ENCODE measurements at regions not wholly inside any gene's neighbourhood (a gene's known extent, or its start where the extent isn't known, plus 50 kb on each side); places are given as distances from the start of the nearest gene placed in this dataset.

- DNase-seq = no peak
These were observed 1283.9 kb upstream of the CELF2 start for GRCh38 chr10:9733766-9734165.

- DNase-seq = no peak
These were observed 1283.5 kb upstream of the CELF2 start for GRCh38 chr10:9734218-9734617.

GRCh38 chr10:9735731-9736130 is 1281.9 kb upstream of the CELF2 start:
- no peak for DNase-seq

- no peak for DNase-seq
These were observed 1274.0 kb upstream of the CELF2 start for GRCh38 chr10:9743639-9744038.

- no peak for DNase-seq
These were observed 1272.5 kb upstream of the CELF2 start for GRCh38 chr10:9745158-9745557.

- no peak for DNase-seq
These were observed 1260.5 kb upstream of the CELF2 start for GRCh38 chr10:9757176-9757575.

- DNase-seq = no peak
These were observed 1258.1 kb upstream of the CELF2 start for GRCh38 chr10:9759596-9759995.

- no peak for DNase-seq
These were observed 1254.6 kb upstream of the CELF2 start for GRCh38 chr10:9762966-9763656.

- DNase-seq = no peak
These were observed 1250.9 kb upstream of the CELF2 start for GRCh38 chr10:9766762-9767161.

- DNase-seq = no peak
These were observed 1236.0 kb upstream of the CELF2 start for GRCh38 chr10:9781666-9782065.

- no peak for DNase-seq
These were observed 1231.6 kb upstream of the CELF2 start for GRCh38 chr10:9786101-9786500.

- DNase-seq = no peak
These were observed 1231.1 kb upstream of the CELF2 start for GRCh38 chr10:9786576-9786975.

- no peak for DNase-seq
These were observed 1227.7 kb upstream of the CELF2 start for GRCh38 chr10:9789996-9790395.

GRCh38 chr10:9792181-9792580 is 1225.5 kb upstream of the CELF2 start:
- DNase-seq = no peak

GRCh38 chr10:9796564-9796963 is 1221.1 kb upstream of the CELF2 start:
- DNase-seq = no peak

GRCh38 chr10:9800011-9800410 is 1217.7 kb upstream of the CELF2 start:
- no peak for DNase-seq

GRCh38 chr10:9800571-9800970 is 1217.1 kb upstream of the CELF2 start:
- DNase-seq = no peak

- no peak for DNase-seq
These were observed 1209.8 kb upstream of the CELF2 start for GRCh38 chr10:9807846-9808245.

GRCh38 chr10:9811601-9812000 is 1206.1 kb upstream of the CELF2 start:
- no peak for DNase-seq

- DNase-seq = no peak
These were observed 1203.3 kb upstream of the CELF2 start for GRCh38 chr10:9814285-9814864.

- no peak for DNase-seq
These were observed 1197.7 kb upstream of the CELF2 start for GRCh38 chr10:9819756-9820494.

GRCh38 chr10:9823268-9823930 is 1194.3 kb upstream of the CELF2 start:
- no peak for DNase-seq

GRCh38 chr10:9824631-9825071 is 1193.0 kb upstream of the CELF2 start:
- DNase-seq = no peak
